NCI-H748 (cell line): ENCODE measurements at regions not wholly inside any gene's neighbourhood (a gene's known extent, or its start where the extent isn't known, plus 50 kb on each side); places are given as distances from the start of the nearest gene placed in this dataset.
"Not testable (repeated sequence)": the region's sequence is repeated elsewhere in the genome, so short reads cannot be mapped to it uniquely, and the experiment has no call there.

Experiments used
- DNase-seq: peaks from one replicate; lab custom pipeline; 2025; ENCODE audit not compliant: unreplicated experiment; lab: John Stamatoyannopoulos, UW

DNA sequence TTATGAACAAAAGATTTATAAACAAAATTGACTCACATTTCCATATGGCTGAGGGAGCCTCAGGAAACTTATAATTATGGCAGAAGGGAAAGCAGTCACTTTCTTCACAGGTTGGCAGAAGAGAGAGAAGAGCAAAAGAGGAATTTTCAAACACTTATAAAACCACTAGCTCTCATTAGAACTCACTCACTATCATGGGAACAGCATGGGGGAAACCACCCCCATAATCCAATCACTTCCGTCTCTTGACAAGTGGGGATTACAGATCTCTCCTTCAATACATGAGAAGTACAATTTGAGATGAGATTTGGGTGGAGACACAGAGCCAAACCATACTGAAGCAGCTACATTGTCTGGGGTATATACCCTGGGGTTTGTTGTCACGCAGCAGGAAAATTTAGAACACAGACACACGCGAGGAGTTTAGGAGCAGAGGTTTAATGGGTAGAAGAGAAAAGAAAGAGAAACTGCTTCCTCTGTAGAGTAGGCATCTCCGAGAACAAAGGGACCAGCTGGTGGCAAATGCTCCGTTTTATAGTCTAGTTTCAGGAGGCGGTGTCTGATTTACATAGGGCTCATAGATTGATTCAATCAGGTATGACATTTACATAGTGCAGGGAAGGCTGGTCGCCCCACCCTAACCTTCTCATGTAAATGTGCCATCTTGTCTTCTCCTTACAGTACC lies 2277.7 kb upstream of the AGA start:
- DNase-seq: no peak

DNA sequence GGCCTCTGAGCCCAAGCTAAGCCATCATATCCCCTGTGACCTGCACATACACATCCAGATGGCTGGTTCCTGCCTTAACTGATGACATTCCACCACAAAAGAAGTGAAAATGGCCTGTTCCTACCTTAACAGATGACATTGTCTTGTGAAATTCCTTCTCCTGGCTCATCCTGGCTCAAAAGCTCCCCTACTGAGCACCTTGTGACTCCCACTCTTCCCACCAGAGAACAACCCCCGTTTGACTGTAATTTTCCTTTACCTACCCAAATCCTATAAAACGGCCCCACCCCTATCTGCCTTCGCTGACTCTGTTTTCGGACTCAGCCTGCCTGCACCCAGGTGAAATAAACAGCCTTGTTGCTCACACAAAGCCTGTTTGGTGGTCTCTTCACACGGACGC lies 2284.3 kb upstream of the AGA start:
- not testable (repeated sequence) for DNase-seq

DNA sequence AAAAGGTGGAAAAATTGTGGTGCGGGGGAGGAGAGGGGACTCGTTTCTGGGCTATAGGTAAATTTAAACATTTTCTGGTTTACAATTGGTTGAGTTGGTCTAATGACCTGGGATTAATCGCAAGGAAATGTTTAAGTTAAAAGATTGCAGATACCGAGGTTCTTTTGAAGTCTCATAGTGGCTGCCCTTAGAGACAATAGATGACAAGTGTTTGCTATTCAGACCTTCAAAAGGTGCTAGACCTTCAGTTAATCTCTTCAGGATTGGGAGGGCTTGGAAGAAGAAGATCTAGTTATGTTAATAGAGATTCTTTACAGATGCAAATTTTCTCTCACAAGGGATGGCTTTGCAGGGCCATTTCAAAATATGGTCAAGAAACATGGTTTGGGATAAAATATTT lies 2286.1 kb upstream of the AGA start:
- no peak for DNase-seq

DNA sequence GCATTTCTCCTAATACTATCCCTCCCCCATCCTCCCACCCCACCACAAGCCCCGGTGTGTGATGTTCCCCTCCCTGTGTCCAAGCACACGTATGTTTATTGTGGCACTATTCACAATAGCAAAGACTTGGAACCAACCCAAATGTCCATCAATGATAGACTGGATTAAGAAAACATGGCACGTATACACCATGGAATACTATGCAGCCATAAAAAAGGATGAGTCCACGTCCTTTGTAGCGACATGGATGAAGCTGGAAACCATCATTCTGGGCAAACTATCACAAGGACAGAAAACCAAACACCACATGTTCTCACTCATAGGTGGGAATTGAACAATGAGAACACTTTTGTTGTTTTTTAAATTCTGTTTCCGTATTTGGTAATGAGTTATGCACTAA lies 2294.6 kb upstream of the AGA start:
- not testable (repeated sequence) for DNase-seq

GRCh38 chr4:179738822-179739221 lies 2296.6 kb upstream of the AGA start:
- DNase-seq: no peak

- peak; percentile 66 for DNase-seq
Measured at GRCh38 chr4:179747218-179747910, 2305.1 kb upstream of the AGA start.

DNA sequence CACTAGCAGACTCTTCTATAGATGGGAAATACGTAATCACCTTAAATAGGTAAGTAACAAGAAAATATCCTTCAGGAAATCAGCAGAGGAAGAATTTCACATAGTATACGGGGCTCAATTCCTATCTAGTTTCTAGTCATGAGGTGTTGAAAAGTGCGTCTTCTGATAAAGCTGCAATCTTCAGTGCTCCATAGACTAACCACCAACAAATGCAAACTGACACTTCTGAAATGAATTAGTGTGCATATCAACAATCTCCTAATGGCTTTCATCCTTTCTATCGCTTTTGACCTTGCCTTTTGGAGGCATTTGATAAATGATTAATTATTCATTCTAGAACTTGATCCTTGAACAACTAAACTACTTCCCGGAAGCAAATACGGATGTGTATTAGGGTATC lies 2306.6 kb upstream of the AGA start:
- no peak for DNase-seq

GRCh38 chr4:179750374-179750773 lies 2308.1 kb upstream of the AGA start:
- peak; percentile 91 for DNase-seq

- DNase-seq: peak; percentile 72
Measured at GRCh38 chr4:179751669-179752068, 2309.4 kb upstream of the AGA start.

GRCh38 chr4:179755322-179755721 lies 2313.1 kb upstream of the AGA start:
- DNase-seq: no peak

DNA sequence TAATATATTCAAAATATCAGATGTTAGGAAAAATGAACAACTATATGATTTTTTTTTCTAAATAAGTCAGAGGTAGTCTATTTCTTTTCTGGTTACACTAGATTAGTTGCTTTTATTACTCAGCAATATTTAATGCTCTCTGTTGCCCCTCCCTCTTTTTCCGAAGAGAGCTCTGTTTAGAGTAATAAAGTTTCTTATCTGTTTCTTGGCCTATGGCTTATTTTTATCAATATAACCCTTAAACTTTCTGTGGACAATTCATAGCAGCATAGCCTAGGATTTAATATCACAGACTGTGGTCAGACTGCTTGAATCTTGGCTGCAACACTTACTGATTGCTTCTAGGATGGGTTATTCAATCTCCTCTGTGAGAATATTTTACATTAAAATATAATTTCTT lies 2315.4 kb upstream of the AGA start:
- DNase-seq: no peak

- DNase-seq: no peak
Measured at GRCh38 chr4:179762840-179763239, 2320.6 kb upstream of the AGA start.

DNA sequence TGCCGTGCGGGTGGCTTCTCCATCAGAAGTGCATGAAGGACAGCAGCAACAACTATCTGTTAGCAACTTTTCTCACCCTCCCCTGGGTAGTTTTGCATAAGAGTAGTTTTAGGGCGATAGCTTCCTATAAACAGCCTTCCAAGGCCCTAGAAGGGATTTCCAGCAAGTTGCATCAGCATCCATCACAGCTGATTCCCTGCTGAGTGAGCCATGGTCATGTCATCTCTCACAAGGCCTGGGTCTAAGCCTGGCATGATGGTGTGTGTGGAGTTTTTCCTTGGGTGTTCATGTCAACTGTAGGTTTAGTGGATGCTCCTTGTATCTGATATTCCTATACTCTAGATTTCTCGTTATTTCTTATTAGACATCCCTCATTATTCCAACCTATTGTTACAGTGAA lies 2324.7 kb upstream of the AGA start:
- no peak for DNase-seq

DNA sequence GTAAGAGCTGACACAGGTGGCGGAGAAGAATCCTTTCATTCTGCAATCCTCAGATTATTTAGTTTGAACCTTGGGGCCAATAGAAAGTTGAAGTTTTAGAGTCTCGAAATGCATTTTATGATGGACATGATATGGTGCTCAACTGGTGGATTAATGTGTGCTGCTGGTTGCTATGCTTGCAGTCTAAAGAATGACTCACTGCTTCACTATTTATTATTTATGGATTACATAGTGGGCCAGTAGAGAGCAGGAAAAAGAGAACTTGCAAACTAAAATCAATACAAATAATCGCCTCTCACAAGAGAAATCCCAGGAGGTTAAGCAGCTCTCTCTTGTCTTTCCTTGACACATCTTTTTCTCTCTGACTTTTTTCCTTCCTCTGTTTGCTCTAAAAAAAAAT lies 2326.8 kb upstream of the AGA start:
- no peak for DNase-seq

DNA sequence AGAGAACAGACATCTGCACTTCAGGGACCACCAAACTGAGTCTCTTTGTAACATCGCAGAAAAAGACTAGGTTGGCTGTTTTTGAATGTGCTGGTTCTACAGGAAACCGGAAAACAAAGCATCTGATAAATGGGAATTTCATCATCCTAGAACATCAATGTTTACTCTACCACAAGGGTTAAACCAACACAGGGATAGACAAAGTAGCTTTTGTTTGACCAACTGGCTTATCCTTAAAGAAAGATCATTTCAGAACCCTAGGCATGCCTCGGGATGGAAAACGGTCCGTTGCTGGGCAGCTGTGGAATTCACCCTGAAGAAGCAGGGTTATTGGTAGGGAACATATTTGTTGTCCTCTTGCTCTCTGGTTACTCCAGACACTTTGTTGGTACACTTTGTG lies 2355.5 kb upstream of the AGA start:
- DNase-seq: peak; percentile 57

- no peak for DNase-seq
Measured at GRCh38 chr4:179803857-179804256, 2361.6 kb upstream of the AGA start.

GRCh38 chr4:179804440-179804839 lies 2362.2 kb upstream of the AGA start:
- no peak for DNase-seq

DNA sequence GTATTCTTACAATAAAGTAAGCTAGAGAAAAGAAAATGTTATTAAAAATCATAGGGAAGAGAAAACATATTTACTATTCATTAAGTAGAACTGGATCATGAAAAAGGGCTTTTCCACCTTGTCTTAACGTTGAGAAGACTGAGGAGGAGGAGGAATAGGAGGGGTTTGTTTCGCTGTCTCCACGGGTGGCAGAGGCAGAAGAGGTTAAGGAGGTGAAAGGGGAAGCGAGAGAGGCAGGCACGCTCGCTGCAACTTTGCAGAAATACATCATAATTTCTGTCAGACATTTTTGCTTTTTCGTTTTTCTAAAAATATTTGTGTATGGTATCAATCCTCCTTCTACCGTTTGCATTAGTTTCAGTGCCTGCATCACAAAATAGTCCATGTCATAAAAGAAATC lies 2375.1 kb upstream of the AGA start:
- DNase-seq: no peak

- no peak for DNase-seq
Measured at GRCh38 chr4:179823342-179823741, 2381.1 kb upstream of the AGA start.

DNA sequence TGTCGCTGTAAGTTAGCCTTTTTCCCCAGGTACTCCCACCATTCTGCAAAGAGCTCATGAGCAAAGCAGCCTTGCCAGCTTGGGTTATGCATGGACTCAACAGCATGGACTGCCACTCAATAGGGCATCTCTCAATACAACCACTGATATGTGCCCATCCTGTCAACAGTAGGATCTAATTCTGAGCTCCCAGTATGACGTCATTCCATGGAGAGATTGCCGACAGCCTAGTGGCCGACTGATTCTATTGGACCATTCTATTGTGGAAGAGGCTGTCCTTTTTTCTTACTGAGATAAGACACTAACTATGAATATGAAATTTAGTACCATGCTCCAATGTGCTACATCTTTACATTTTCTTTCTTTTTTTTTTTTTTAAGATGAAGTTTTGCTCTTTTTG lies 2389.0 kb upstream of the AGA start:
- DNase-seq: no peak

GRCh38 chr4:179836179-179837075 lies 2394.2 kb upstream of the AGA start:
- DNase-seq: no peak

- peak; percentile 86 for DNase-seq
Measured at GRCh38 chr4:179843370-179843769, 2399.8 kb upstream of the TENM3 start.
